ENCODE measurements at regions not wholly inside any gene's neighbourhood (a gene's known extent, or its start where the extent isn't known, plus 50 kb on each side); places are given as distances from the start of the nearest gene placed in this dataset.

DNA sequence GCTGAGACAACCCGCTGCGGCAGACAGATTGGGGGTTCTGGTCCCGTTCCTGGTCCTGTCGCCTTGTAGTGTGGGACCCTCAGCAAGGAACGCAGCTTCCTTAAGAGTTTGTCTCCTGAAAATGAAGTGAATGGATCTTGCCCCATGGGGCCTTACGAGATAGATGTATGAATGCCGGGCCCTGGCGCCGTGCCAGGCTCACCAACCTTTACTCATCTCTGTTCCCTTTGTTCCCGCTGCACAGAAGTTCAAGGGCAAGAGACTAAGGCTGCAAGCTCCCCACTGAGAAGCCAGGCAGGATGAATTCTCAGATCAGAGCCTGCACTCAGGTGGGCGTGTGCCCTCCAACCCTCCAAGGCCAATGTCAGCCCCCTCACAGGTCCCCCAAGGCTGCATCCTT lies 162.7 kb upstream of the IQSEC1 start:
- no peaks in the 10 kb centered on the region for H3K36me3 ChIP-seq (ENCODE audit: control insufficient read depth in 2 of 2, insufficient read depth in 2 of 2, low read length in 1 of 2)
- H4K20me1 ChIP-seq (ENCODE audit: control insufficient read depth, insufficient read depth), result no peaks in the 10 kb centered on the region
- CTCF ChIA-PET, result no interaction called here
- no peak overlapping the region for H3K9ac ChIP-seq (ENCODE audit: control insufficient read depth, insufficient read depth, low read length)
- 62% methylated on average over 11 of the region's 11 CpGs for WGBS (ENCODE audit: insufficient coverage, insufficient replicate concordance, low lambda C conversion rate, missing lambda C conversion rate)
- no TSS peak for BruUV-seq (replicated peaks)
- no peak overlapping the region for H3K4me3 ChIP-seq
- TF ChIP-seq EGR1 (IDR thresholded peaks at IDR 0.05; ENCODE audit: borderline replicate concordance in 1 of 2, low read depth in 2 of 2, low read length in 2 of 2), result no peak
- TF ChIP-seq, protein P1, sequence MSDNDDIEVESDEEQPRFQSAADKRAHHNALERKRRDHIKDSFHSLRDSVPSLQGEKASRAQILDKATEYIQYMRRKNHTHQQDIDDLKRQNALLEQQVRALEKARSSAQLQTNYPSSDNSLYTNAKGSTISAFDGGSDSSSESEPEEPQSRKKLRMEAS (IDR thresholded peaks at IDR 0.05; ENCODE audit: low read depth, low read length), result no peak
- TF ChIP-seq KLF5 (IDR thresholded peaks at IDR 0.05; ENCODE audit: partially characterized antibody), result no peak
- TF ChIP-seq FOXK2 (IDR thresholded peaks at IDR 0.05), result no peak
- TF ChIP-seq, protein P2, sequence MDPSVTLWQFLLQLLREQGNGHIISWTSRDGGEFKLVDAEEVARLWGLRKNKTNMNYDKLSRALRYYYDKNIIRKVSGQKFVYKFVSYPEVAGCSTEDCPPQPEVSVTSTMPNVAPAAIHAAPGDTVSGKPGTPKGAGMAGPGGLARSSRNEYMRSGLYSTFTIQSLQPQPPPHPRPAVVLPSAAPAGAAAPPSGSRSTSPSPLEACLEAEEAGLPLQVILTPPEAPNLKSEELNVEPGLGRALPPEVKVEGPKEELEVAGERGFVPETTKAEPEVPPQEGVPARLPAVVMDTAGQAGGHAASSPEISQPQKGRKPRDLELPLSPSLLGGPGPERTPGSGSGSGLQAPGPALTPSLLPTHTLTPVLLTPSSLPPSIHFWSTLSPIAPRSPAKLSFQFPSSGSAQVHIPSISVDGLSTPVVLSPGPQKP (IDR thresholded peaks at IDR 0.05; ENCODE audit: low read depth, low read length), result no peak
- no peak for TF ChIP-seq SIX5 (IDR thresholded peaks at IDR 0.05; ENCODE audit: low read depth, low read length, severe bottlenecking)
- H3K27me3 ChIP-seq (replicated peaks in 1 of 2; ENCODE audit: control insufficient read depth in 2 of 2, insufficient read depth in 2 of 2, low read length in 1 of 2), result no peaks in the 10 kb centered on the region
- FAIRE-seq, result no peak
- RAD21 ChIA-PET (ENCODE audit: unreplicated experiment), result no interaction called here
- no peak overlapping the region for H3K4me2 ChIP-seq (ENCODE audit: control insufficient read depth, insufficient read depth)
- no peaks in the 10 kb centered on the region; the same call in 1 of the 2 replicates for H3K4me1 ChIP-seq (ENCODE audit: control insufficient read depth, insufficient read depth, low read length)
- H3K27ac ChIP-seq (ENCODE audit: control insufficient read depth, insufficient read depth), result no peak overlapping the region
- no peak for ATAC-seq
- intact Hi-C loops (cut with micrococcal nuclease; ENCODE audit: unreplicated experiment), result loop anchor here (10.0 kb wide), 1 partner anchor 219 kb away; no protein-coding TSS in a partner anchor
- H3K79me2 ChIP-seq (ENCODE audit: control insufficient read depth, insufficient read depth, low read length), result no peaks in the 10 kb centered on the region
- SMC1A ChIA-PET (ENCODE audit: uncharacterized antibody, unreplicated experiment), result no interaction called here
- no peak overlapping the region for H2AFZ ChIP-seq (ENCODE audit: control insufficient read depth, low read depth, low read length)
- POLR2A ChIA-PET, result interaction anchor here (0.5 to 0.6 kb wide), 2 partner anchors 15 to 63 kb away, joined by 3 read pairs; no protein-coding TSS in a partner anchor
- in situ Hi-C loops (cut with MboI), result no loop called here
- H3K9me3 ChIP-seq (replicated peaks; ENCODE audit: control insufficient read depth, insufficient read depth, low read length), result no peaks in the 10 kb centered on the region
- no peak for DNase-seq (ENCODE audit: low read depth, low spot score)

DNA sequence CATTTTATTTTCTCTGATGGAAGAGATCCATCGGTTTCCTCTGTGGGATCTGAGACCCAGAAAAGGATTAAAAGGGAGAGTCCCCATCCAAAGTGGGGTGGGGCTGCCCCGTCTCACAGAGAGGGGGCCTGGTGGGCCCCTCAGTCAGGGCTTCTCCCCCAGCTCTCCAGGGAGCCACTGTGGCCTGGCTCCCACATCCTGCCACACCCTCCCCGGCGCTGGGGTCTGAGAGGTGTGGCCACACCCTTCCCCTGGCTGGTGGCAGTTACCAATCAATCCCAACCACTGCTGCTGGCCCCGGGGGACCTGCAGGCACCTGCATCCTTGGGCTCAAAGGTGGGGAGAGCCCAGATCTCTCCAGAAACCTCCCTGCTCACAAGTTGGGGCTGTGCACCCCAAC lies 161.8 kb upstream of the IQSEC1 start:
- POLR2A ChIA-PET, result no interaction called here
- Histone ChIP-seq H3K36me3 (ENCODE audit: control insufficient read depth in 2 of 2, insufficient read depth in 2 of 2, low read length in 1 of 2) (no peaks in the 10 kb centered on the region), H3K27me3 (replicated peaks in 1 of 2; ENCODE audit: control insufficient read depth in 2 of 2, insufficient read depth in 2 of 2, low read length in 1 of 2) (no peaks in the 10 kb centered on the region), H3K79me2 (ENCODE audit: control insufficient read depth, insufficient read depth, low read length) (no peaks in the 10 kb centered on the region), H3K9me3 (replicated peaks; ENCODE audit: control insufficient read depth, insufficient read depth, low read length) (no peaks in the 10 kb centered on the region), H3K27ac (ENCODE audit: control insufficient read depth, insufficient read depth) (no peak overlapping the region), H3K4me2 (ENCODE audit: control insufficient read depth, insufficient read depth) (no peak overlapping the region), H3K4me3 (no peak overlapping the region), H2AFZ (ENCODE audit: control insufficient read depth, low read depth, low read length) (no peak overlapping the region), H4K20me1 (ENCODE audit: control insufficient read depth, insufficient read depth) (no peaks in the 10 kb centered on the region), H3K4me1 (ENCODE audit: control insufficient read depth, insufficient read depth, low read length) (no peaks in the 10 kb centered on the region; the same call in 1 of the 2 replicates), H3K9ac (ENCODE audit: control insufficient read depth, insufficient read depth, low read length) (no peak overlapping the region)
- FAIRE-seq (no peak), DNase-seq (ENCODE audit: low read depth, low spot score) (peak; percentile 7), ATAC-seq (peak; percentile 82)
- CTCF ChIA-PET, result interaction anchor here (0.6 to 1.7 kb wide), 2 partner anchors 27 to 97 kb away, joined by 3 to 5 read pairs; no protein-coding TSS in a partner anchor
- intact Hi-C loops (cut with micrococcal nuclease; ENCODE audit: unreplicated experiment) (loop anchor here (10.0 kb wide), 1 partner anchor 220 kb away; no protein-coding TSS in a partner anchor), in situ Hi-C loops (cut with MboI) (no loop called here)
- 0% methylated on average over 5 of the region's 5 CpGs for WGBS (ENCODE audit: insufficient coverage, insufficient replicate concordance, low lambda C conversion rate, missing lambda C conversion rate)
- SMC1A ChIA-PET (ENCODE audit: uncharacterized antibody, unreplicated experiment), result interaction anchor here (1.3 to 1.5 kb wide), 2 partner anchors 19 to 97 kb away, joined by 3 to 4 read pairs; no protein-coding TSS in a partner anchor
- RAD21 ChIA-PET (ENCODE audit: unreplicated experiment), result no interaction called here
- no TSS peak for BruUV-seq (replicated peaks)
- 0 out of 2 replicates have a peak, but pooled peaks have one; percentile 3 for TF ChIP-seq MXI1 (IDR thresholded peaks at IDR 0.05; ENCODE audit: low read depth, low read length)
- TF ChIP-seq, protein P3, sequence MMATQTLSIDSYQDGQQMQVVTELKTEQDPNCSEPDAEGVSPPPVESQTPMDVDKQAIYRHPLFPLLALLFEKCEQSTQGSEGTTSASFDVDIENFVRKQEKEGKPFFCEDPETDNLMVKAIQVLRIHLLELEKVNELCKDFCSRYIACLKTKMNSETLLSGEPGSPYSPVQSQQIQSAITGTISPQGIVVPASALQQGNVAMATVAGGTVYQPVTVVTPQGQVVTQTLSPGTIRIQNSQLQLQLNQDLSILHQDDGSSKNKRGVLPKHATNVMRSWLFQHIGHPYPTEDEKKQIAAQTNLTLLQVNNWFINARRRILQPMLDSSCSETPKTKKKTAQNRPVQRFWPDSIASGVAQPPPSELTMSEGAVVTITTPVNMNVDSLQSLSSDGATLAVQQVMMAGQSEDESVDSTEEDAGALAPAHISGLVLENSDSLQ (IDR thresholded peaks at IDR 0.05), result peak; percentile 30; the same call in 1 of the 2 replicates
- TF ChIP-seq DPF2 (IDR thresholded peaks at IDR 0.05), result 0 out of 2 replicates have a peak, but pooled peaks have one; percentile 34
- no peak for TF ChIP-seq SUZ12 (IDR thresholded peaks at IDR 0.05; ENCODE audit: unreplicated experiment)
- no peak for TF ChIP-seq ZNF622 (IDR thresholded peaks at IDR 0.05)
- no peak for TF ChIP-seq BRCA1 (IDR thresholded peaks at IDR 0.05; ENCODE audit: low read depth, low read length)
- no peak for TF ChIP-seq JUNB (IDR thresholded peaks at IDR 0.05)
- no peak for TF ChIP-seq SRF (IDR thresholded peaks at IDR 0.05; ENCODE audit: low read depth in 2 of 2, low read length in 2 of 2)
- peak; percentile 26 to 38; a peak in 1 of 4 replicates for TF ChIP-seq EP300 (IDR thresholded peaks at IDR 0.05; ENCODE audit: borderline replicate concordance in 1 of 2, control insufficient read depth in 1 of 2, low read depth in 2 of 2, low read length in 2 of 2)
